ENCODE measurements at regions not wholly inside any gene's neighbourhood (a gene's known extent, or its start where the extent isn't known, plus 50 kb on each side); places are given as distances from the start of the nearest gene placed in this dataset.
A peak's percentile ranks its signal among the peaks of the same experiment; 100 is the strongest.

GRCh38 chr10:29109707-29110571, 178.9 kb upstream of the LYZL1 start:
- Histone ChIP-seq H2AFZ (ENCODE audit: low read depth, low read length) (no peak overlapping the region), H3K4me3 (ENCODE audit: insufficient read depth, low read depth, low read length) (no peak overlapping the region), H3K27me3 (ENCODE audit: insufficient read depth, low read length) (peaks cover 4% of the 10 kb centered on the region), H3K9ac (ENCODE audit: low read length) (no peak overlapping the region), H3K4me1 (ENCODE audit: insufficient read depth, low read length) (peaks cover 14% of the 10 kb centered on the region), H3K27ac (ENCODE audit: low read depth, low read length) (no peak overlapping the region), H4K20me1 (ENCODE audit: insufficient read depth, low read length) (no peaks in the 10 kb centered on the region), H3K4me2 (ENCODE audit: low read length) (no peak overlapping the region), H3K36me3 (ENCODE audit: insufficient read depth, low read length) (no peaks in the 10 kb centered on the region), H3K79me2 (ENCODE audit: insufficient read depth, low read length) (no peaks in the 10 kb centered on the region), H3K9me3 (ENCODE audit: insufficient read depth, low read depth, low read length) (no peaks in the 10 kb centered on the region)
- H3K36me3 Mint-ChIP-seq (ENCODE audit: low read depth, unreplicated experiment): no peaks in the 10 kb centered on the region
- no peak overlapping the region for H3K4me3 Mint-ChIP-seq (ENCODE audit: unreplicated experiment)
- peaks cover 20% of the 10 kb centered on the region for H3K4me1 Mint-ChIP-seq (ENCODE audit: low read depth, unreplicated experiment)
- FAIRE-seq (no peak), DNase-seq (ENCODE audit: low read depth) (no peak)
- TF ChIP-seq EZH2 (IDR thresholded peaks at IDR 0.05; ENCODE audit: insufficient read depth, low read length) (no peak), CTCF (IDR thresholded peaks at IDR 0.05; ENCODE audit: insufficient read depth, low read depth, low read length) (no peak)
- peaks cover 5% of the 10 kb centered on the region for H3K27me3 Mint-ChIP-seq (ENCODE audit: low read depth, unreplicated experiment)
- H3K9me3 Mint-ChIP-seq (ENCODE audit: unreplicated experiment): no peaks in the 10 kb centered on the region
- no peak overlapping the region for H3K27ac Mint-ChIP-seq (ENCODE audit: unreplicated experiment)

GRCh38 chr10:29112827-29113615, 175.8 kb upstream of the LYZL1 start:
- H2AFZ ChIP-seq (ENCODE audit: low read depth, low read length): peak overlapping the region; percentile 45
- peaks cover 4% of the 10 kb centered on the region for H3K9me3 Mint-ChIP-seq (ENCODE audit: unreplicated experiment)
- H4K20me1 ChIP-seq (ENCODE audit: insufficient read depth, low read length): no peaks in the 10 kb centered on the region
- H3K4me3 Mint-ChIP-seq (ENCODE audit: unreplicated experiment): no peak overlapping the region
- H3K27me3 Mint-ChIP-seq (ENCODE audit: low read depth, unreplicated experiment): peaks cover 3% of the 10 kb centered on the region
- no peaks in the 10 kb centered on the region for H3K79me2 ChIP-seq (ENCODE audit: insufficient read depth, low read length)
- H3K4me1 ChIP-seq (ENCODE audit: insufficient read depth, low read length): no peaks in the 10 kb centered on the region
- no peaks in the 10 kb centered on the region for H3K36me3 ChIP-seq (ENCODE audit: insufficient read depth, low read length)
- H3K9me3 ChIP-seq (ENCODE audit: insufficient read depth, low read depth, low read length): peaks cover 5% of the 10 kb centered on the region
- H3K27ac Mint-ChIP-seq (ENCODE audit: unreplicated experiment): no peak overlapping the region
- no peak overlapping the region for H3K27ac ChIP-seq (ENCODE audit: low read depth, low read length)
- H3K4me3 ChIP-seq (ENCODE audit: insufficient read depth, low read depth, low read length): no peak overlapping the region
- no peaks in the 10 kb centered on the region for H3K36me3 Mint-ChIP-seq (ENCODE audit: low read depth, unreplicated experiment)
- H3K27me3 ChIP-seq (ENCODE audit: insufficient read depth, low read length): peaks cover 4% of the 10 kb centered on the region
- TF ChIP-seq EZH2 (IDR thresholded peaks at IDR 0.05; ENCODE audit: insufficient read depth, low read length) (no peak), CTCF (IDR thresholded peaks at IDR 0.05; ENCODE audit: insufficient read depth, low read depth, low read length) (no peak)
- FAIRE-seq (no peak), DNase-seq (ENCODE audit: low read depth) (no peak)
- H3K4me1 Mint-ChIP-seq (ENCODE audit: low read depth, unreplicated experiment): peaks cover 6% of the 10 kb centered on the region
- H3K4me2 ChIP-seq (ENCODE audit: low read length): no peak overlapping the region
- no peak overlapping the region for H3K9ac ChIP-seq (ENCODE audit: low read length)
